NCI-H774 (cell line): ENCODE measurements at regions not wholly inside any gene's neighbourhood (a gene's known extent, or its start where the extent isn't known, plus 50 kb on each side); places are given as distances from the start of the nearest gene placed in this dataset.
"Not testable (repeated sequence)": the region's sequence is repeated elsewhere in the genome, so short reads cannot be mapped to it uniquely, and the experiment has no call there.

Experiments
- DNase-seq: peaks from one replicate; lab custom pipeline; 2025; lab: John Stamatoyannopoulos, UW

- no peak for DNase-seq
Measured at GRCh38 chr13:33659894-33660293, 158.1 kb upstream of the RFC3 start.

GRCh38 chr13:33662392-33662791, 155.6 kb upstream of the RFC3 start:
- DNase-seq: no peak

- no peak for DNase-seq
Measured at GRCh38 chr13:33665626-33666175, 152.2 kb upstream of the RFC3 start.

DNA sequence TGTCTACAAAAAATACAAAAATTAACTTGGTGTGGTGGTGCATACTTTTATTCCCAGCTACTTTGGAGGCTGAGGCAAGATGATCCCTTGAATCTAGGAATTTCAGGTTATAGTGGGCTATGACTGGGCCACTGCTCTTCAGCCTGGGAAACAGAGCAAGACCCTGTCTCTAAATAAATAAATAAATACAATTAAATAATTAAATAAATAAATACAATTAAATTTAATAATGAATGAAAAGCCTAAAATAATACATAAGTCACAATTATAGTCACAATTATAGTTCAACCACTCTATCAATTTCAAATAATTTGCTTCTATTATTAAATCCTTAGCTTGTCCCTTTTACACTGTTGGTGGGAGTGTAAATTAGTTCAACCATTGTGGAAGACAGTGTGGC, 146.4 kb upstream of the RFC3 start:
- DNase-seq: no peak

- not testable (repeated sequence) for DNase-seq
Measured at GRCh38 chr13:33672022-33672421, 145.9 kb upstream of the RFC3 start.

GRCh38 chr13:33676045-33676989, 141.6 kb upstream of the RFC3 start:
- DNase-seq: peak; percentile 18

DNA sequence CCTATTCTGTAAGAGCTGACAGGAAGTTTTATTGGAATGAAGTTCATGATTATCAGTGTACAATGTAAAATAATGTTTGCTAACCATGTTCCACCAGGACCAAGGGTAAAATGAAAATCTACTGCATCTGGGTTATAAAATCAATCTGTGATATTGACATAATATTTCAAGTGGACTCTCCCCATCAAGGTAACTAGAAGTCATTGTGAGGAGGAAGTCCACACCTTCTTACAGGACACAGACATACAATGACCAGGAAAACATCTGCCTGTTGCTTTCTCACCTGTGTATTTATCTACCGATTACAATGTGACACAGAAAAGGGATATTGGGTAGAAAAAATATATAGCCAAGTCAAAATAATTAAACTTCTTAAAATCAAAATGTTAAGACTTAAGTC, 140.7 kb upstream of the RFC3 start:
- DNase-seq: no peak

- no peak for DNase-seq
Measured at GRCh38 chr13:33678084-33678483, 139.9 kb upstream of the RFC3 start.

DNA sequence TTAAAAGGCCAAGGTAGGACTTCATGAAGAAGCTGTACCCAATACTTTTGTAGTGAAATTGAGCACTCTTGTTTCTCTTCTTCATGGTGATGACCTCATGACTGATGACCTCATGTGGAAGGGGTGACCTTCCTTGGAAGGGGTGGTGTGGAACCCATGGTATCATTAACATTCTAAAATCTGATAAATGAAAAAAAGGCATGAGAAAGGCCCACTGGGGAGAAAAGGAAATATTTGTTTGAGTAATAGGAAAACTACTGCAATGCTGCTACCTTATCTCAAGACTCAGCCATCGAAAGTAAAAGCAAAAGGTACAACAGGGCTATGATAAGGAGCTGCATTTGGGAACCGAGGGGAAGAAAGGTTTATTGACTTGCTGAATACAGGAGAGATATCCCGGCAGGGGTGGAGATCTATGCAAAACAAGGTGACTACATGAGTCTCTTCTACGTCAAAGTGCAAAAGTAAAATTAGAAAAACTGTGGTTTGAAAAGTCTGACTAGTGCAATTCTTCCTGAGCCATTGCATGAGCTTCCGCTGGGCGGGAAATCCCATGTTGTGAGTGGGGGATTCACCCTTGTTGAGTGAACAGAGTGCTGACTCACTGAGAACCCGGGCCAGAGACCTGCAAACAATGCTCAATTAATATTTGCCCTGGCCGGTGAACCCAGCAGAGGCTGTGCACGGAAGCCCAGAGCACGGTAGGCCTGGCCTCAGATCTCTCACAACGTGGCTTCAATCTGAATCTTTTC, 138.9 kb upstream of the RFC3 start:
- DNase-seq: no peak

GRCh38 chr13:33679658-33680012, 138.3 kb upstream of the RFC3 start:
- no peak for DNase-seq

DNA sequence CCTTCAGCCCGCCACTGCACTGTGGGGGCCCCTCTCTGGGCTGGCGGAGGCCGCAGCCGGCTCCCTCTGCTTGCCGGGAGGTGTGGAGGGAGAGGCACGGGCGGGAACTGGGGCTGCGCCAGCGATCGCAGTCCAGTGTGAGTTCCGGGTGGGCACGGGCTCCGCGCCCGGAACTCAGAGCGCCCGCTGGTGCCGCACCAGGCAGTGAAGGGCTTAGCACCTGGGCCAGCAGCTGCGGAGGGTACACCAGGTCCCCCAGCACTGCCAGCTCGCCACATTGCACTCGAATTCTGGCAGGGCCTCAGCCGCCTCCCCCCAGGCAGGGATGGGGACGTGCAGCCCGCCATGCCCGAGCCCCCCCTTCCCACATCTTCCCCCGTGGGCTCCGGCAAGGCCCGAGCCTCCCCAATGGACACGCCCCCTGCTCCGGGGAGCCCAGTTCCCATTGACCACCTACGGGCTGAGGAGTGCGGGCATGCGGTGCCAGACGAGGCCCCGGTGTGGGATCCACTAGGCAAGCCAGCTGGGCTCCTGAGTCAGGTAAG, 135.9 kb upstream of the RFC3 start:
- DNase-seq: no peak

- DNase-seq: not testable (repeated sequence)
Measured at GRCh38 chr13:33682646-33683045, 135.3 kb upstream of the RFC3 start.

- no peak for DNase-seq
Measured at GRCh38 chr13:33683376-33683775, 134.6 kb upstream of the RFC3 start.

DNA sequence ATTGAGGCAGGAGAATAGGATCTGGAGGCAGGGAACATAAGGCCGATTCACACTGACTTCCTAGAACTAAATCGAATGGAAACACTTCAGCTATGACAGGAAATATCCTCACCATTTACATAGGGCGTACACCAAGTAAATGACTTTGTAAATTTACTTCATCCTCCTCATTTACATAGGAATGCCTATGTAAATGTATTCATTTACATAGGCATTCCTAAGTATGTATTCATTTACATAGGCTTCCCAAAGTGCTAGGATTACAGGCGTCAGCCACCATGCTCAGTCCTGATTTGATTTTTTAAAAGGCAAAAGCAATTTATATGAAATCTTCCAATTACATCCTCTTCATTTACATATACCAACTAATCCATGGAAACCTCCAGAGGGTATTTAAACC, 133.1 kb upstream of the RFC3 start:
- DNase-seq: no peak

GRCh38 chr13:33686772-33687480, 131.0 kb upstream of the RFC3 start:
- DNase-seq: no peak

GRCh38 chr13:33690354-33690753, 127.6 kb upstream of the RFC3 start:
- DNase-seq: no peak

DNA sequence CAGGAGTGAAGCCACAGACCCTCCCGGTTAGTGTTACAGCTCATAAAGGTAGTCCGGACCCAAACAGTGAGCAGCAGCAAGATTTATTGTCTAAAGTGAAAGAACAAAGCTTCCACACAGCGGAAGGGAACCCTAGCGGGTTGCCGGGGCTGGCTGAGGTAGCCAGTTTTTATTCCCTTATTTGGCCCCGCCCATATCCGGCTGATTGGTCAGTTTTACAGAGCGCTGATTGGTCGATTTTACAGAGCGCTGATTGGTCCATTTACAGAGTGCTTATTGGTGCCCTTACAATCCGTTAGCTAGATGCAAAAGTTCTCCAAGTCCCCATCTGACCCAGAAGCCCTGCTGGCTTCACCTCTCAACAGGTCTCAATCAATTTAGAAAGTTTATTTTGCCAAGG, 126.0 kb upstream of the RFC3 start:
- no peak for DNase-seq

- no peak for DNase-seq
Measured at GRCh38 chr13:33692531-33692930, 125.4 kb upstream of the RFC3 start.

- no peak for DNase-seq
Measured at GRCh38 chr13:33694546-33694945, 123.4 kb upstream of the RFC3 start.

DNA sequence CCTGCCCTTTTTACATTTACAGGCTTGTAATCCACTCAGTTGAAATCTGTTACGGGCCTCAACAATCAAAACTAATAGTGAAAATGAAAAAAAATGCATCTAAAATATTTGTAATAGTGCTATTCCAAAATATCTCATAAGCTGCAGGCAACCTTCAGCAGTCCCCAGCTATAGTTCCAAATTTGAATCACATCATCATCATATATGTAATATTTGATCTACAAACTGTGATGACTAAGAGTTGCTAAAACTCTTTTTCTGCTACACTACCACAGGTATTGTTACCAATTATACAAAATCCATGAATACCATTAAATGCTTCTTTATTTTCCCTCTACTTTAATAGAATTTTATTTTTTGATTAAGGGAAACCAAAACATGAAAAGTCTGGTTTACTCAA, 121.4 kb upstream of the RFC3 start:
- no peak for DNase-seq

GRCh38 chr13:33697926-33698325, 120.0 kb upstream of the RFC3 start:
- DNase-seq: no peak

- no peak for DNase-seq
Measured at GRCh38 chr13:33707449-33707848, 110.5 kb upstream of the RFC3 start.
